ENCODE measurements at regions not wholly inside any gene's neighbourhood (a gene's known extent, or its start where the extent isn't known, plus 50 kb on each side); places are given as distances from the start of the nearest gene placed in this dataset.
"Not testable (repeated sequence)": the region's sequence is repeated elsewhere in the genome, so short reads cannot be mapped to it uniquely, and the experiment has no call there.

DNA sequence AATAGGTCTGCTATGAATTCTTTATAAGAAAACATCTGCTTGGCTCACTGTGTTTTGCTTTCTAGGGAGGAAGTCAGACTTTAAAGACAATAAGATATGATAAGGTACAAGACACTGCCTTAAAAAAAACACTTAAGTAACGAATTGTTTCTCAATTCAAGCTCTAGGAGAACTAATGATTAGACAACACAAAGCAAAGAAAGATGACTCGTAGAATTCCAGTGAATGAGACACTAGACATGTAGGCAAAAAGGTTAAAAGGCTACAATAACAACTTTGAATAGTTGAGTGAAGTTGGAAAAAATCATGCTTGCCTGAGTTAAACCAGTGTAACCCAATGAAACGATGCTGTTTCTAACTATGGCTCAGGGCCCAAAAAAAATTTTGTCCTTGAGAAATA is 344.4 kb upstream of the ACTRT1 start:
- H3K79me2 ChIP-seq (ENCODE audit: insufficient read depth, low read length): no peaks in the 10 kb centered on the region
- no peak overlapping the region for H3K27ac ChIP-seq (ENCODE audit: insufficient read length, low read depth, low read length)
- no peak overlapping the region for H2BK15ac ChIP-seq (ENCODE audit: low read depth, low read length)
- H3K27me3 Mint-ChIP-seq (ENCODE audit: low read depth): no peaks in the 10 kb centered on the region
- H3K4me1 ChIP-seq (ENCODE audit: insufficient read depth, low read length): no peaks in the 10 kb centered on the region
- no peak overlapping the region for H2AK5ac ChIP-seq (ENCODE audit: insufficient read length, low read length)
- H3K56ac ChIP-seq (ENCODE audit: insufficient read length, low read depth, low read length): no peak overlapping the region
- no peaks in the 10 kb centered on the region for H3K23me2 ChIP-seq (ENCODE audit: insufficient read length, low read depth, low read length, poor library complexity, severe bottlenecking)
- H3K4me3 Mint-ChIP-seq: no peak overlapping the region
- no peaks in the 10 kb centered on the region for H3K4me1 Mint-ChIP-seq
- no peak overlapping the region for H4K8ac ChIP-seq (replicated peaks; ENCODE audit: insufficient read length, low read depth, low read length)
- DNase-seq: no peak
- H2BK120ac ChIP-seq (ENCODE audit: low read depth, low read length, poor library complexity, severe bottlenecking): no peak overlapping the region
- H3K27ac Mint-ChIP-seq: no peak overlapping the region
- no peaks in the 10 kb centered on the region for H3K27me3 ChIP-seq (ENCODE audit: insufficient read depth, low read length)
- H3K4me2 ChIP-seq (ENCODE audit: insufficient read depth, insufficient read length, low read length): no peak overlapping the region
- H3K18ac ChIP-seq (ENCODE audit: insufficient read length, low read depth, low read length): no peak overlapping the region
- no CpG with 5 or more reads among the region's 3 CpGs for WGBS (ENCODE audit: extremely low coverage, insufficient read length, low lambda C conversion rate)
- no peaks in the 10 kb centered on the region for H4K20me1 ChIP-seq (ENCODE audit: control insufficient read depth, insufficient read depth, insufficient read length)
- H3K36me3 Mint-ChIP-seq (ENCODE audit: insufficient read depth in 1 of 3, low read depth in 3 of 3): no peaks in the 10 kb centered on the region; a peak in 1 of 7 replicates
- H2BK12ac ChIP-seq (ENCODE audit: insufficient read length, low read depth, low read length): no peak overlapping the region
- TF ChIP-seq, protein P1, sequence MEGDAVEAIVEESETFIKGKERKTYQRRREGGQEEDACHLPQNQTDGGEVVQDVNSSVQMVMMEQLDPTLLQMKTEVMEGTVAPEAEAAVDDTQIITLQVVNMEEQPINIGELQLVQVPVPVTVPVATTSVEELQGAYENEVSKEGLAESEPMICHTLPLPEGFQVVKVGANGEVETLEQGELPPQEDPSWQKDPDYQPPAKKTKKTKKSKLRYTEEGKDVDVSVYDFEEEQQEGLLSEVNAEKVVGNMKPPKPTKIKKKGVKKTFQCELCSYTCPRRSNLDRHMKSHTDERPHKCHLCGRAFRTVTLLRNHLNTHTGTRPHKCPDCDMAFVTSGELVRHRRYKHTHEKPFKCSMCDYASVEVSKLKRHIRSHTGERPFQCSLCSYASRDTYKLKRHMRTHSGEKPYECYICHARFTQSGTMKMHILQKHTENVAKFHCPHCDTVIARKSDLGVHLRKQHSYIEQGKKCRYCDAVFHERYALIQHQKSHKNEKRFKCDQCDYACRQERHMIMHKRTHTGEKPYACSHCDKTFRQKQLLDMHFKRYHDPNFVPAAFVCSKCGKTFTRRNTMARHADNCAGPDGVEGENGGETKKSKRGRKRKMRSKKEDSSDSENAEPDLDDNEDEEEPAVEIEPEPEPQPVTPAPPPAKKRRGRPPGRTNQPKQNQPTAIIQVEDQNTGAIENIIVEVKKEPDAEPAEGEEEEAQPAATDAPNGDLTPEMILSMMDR (conservative IDR thresholded peaks at IDR 0.05): no peak
- no peak overlapping the region for H4K91ac ChIP-seq (ENCODE audit: insufficient read length, low read depth, low read length)
- H4K5ac ChIP-seq (ENCODE audit: insufficient read length, low read depth, low read length): no peak overlapping the region
- no peak overlapping the region for H3K23ac ChIP-seq (ENCODE audit: insufficient read length, low read depth, low read length)
- no peak overlapping the region for H3K14ac ChIP-seq (ENCODE audit: insufficient read depth, low read length)
- no peak overlapping the region for H3T11ph ChIP-seq (ENCODE audit: low read length)
- peaks cover 6 to 42% of the 10 kb centered on the region in 2 experiments for H3K9me3 Mint-ChIP-seq
- H3K4ac ChIP-seq (ENCODE audit: low read depth, low read length): no peak overlapping the region
- H2BK5ac ChIP-seq (ENCODE audit: insufficient read length, low read length): no peak overlapping the region
- no peak overlapping the region for H2AFZ ChIP-seq (ENCODE audit: low read length)
- no peak overlapping the region for H2BK20ac ChIP-seq (ENCODE audit: low read depth, low read length, poor library complexity, severe bottlenecking)
- H3K9me3 ChIP-seq (ENCODE audit: control insufficient read depth, low read depth, low read length): no peaks in the 10 kb centered on the region
- no peak overlapping the region for H3K9ac ChIP-seq (ENCODE audit: extremely low read depth, insufficient read length, low read length)
- no peaks in the 10 kb centered on the region for H3K79me1 ChIP-seq (ENCODE audit: insufficient read depth, low read depth, low read length, poor library complexity, severe bottlenecking)

DNA sequence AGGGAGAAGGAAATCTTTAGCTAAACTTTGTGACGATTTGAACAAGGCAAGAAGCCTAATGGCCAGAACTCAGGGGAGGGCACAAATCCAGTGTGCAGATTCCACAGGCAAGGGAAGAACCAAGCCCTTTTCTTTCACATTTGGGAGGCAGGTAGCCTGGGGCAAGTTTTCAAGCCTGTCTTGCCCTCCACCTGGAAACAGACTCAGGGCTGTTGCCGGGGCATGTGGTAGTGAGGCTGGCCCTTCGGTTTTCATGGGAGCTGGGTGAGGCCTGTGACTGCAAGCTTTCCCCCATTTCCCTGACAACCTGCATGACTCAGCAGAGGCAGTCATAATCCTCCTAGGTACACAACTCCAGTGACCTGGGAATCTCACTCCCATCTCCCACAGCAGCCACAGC is 331.6 kb upstream of the ACTRT1 start:
- H4K8ac ChIP-seq (replicated peaks; ENCODE audit: insufficient read length, low read depth, low read length); H2BK120ac ChIP-seq (ENCODE audit: low read depth, low read length, poor library complexity, severe bottlenecking); H3K18ac ChIP-seq (ENCODE audit: insufficient read length, low read depth, low read length); H3K27me3 Mint-ChIP-seq (ENCODE audit: low read depth); DNase-seq; H4K5ac ChIP-seq (ENCODE audit: insufficient read length, low read depth, low read length); H3T11ph ChIP-seq (ENCODE audit: low read length); H4K91ac ChIP-seq (ENCODE audit: insufficient read length, low read depth, low read length); H2AFZ ChIP-seq (ENCODE audit: low read length); H2AK5ac ChIP-seq (ENCODE audit: insufficient read length, low read length); H4K20me1 ChIP-seq (ENCODE audit: control insufficient read depth, insufficient read depth, insufficient read length); H3K56ac ChIP-seq (ENCODE audit: insufficient read length, low read depth, low read length); H3K79me1 ChIP-seq (ENCODE audit: insufficient read depth, low read depth, low read length, poor library complexity, severe bottlenecking); H2BK12ac ChIP-seq (ENCODE audit: insufficient read length, low read depth, low read length); H2BK5ac ChIP-seq (ENCODE audit: insufficient read length, low read length); H2BK20ac ChIP-seq (ENCODE audit: low read depth, low read length, poor library complexity, severe bottlenecking); H3K9ac ChIP-seq (ENCODE audit: extremely low read depth, insufficient read length, low read length); H3K4me1 Mint-ChIP-seq; H3K23me2 ChIP-seq (ENCODE audit: insufficient read length, low read depth, low read length, poor library complexity, severe bottlenecking); H3K23ac ChIP-seq (ENCODE audit: insufficient read length, low read depth, low read length); H3K36me3 Mint-ChIP-seq (ENCODE audit: insufficient read depth in 1 of 3, low read depth in 3 of 3); H3K79me2 ChIP-seq (ENCODE audit: insufficient read depth, low read length); H3K4me1 ChIP-seq (ENCODE audit: insufficient read depth, low read length); H3K14ac ChIP-seq (ENCODE audit: insufficient read depth, low read length); H3K4ac ChIP-seq (ENCODE audit: low read depth, low read length); H3K27me3 ChIP-seq (ENCODE audit: insufficient read depth, low read length); H3K4me3 Mint-ChIP-seq; H3K4me2 ChIP-seq (ENCODE audit: insufficient read depth, insufficient read length, low read length); H3K9me3 ChIP-seq (ENCODE audit: control insufficient read depth, low read depth, low read length); H3K27ac ChIP-seq (ENCODE audit: insufficient read length, low read depth, low read length); H2BK15ac ChIP-seq (ENCODE audit: low read depth, low read length): not testable (repeated sequence)
- H3K9me3 Mint-ChIP-seq: peaks cover 51 to 78% of the 10 kb centered on the region in 2 experiments
- no CpG with 5 or more reads among the region's 3 CpGs for WGBS (ENCODE audit: extremely low coverage, insufficient read length, low lambda C conversion rate)
- peak overlapping the region in 1 of 3 experiments; percentile 81; a peak in 2 of 7 replicates for H3K27ac Mint-ChIP-seq

Data from H9 (cell line).